Stimulated activated naive CD8-positive, alpha-beta T cell treated with anti-CD3 and anti-CD28 coated beads, Interleukin-15, Interleukin-2, amounts not matched to agents 100 ng/mL and 50 ng/mL, for 24 hours (primary cell): ENCODE measurements at regions not wholly inside any gene's neighbourhood (a gene's known extent, or its start where the extent isn't known, plus 50 kb on each side); places are given as distances from the start of the nearest gene placed in this dataset.
"Not testable (repeated sequence)": the region's sequence is repeated elsewhere in the genome, so short reads cannot be mapped to it uniquely, and the experiment has no call there.

ENCODE experiments used
- H3K27ac Mint-ChIP-seq: one replicate; pipeline ENCODE4 v1.8.0; 2021; ENCODE audit warnings: mild to moderate bottlenecking, mixed read lengths
- H3K27me3 Mint-ChIP-seq: one replicate; pipeline ENCODE4 v1.8.0; 2021; ENCODE audit warnings: mixed read lengths
- H3K36me3 Mint-ChIP-seq: one replicate; pipeline ENCODE4 v1.8.0; 2021; ENCODE audit warnings: low read depth, mixed read lengths
- H3K4me1 Mint-ChIP-seq: one replicate; pipeline ENCODE4 v1.8.0; 2021; ENCODE audit warnings: low read depth, mixed read lengths
- H3K4me3 Mint-ChIP-seq: one replicate; pipeline ENCODE4 v1.8.0; 2021; ENCODE audit warnings: mild to moderate bottlenecking, mixed read lengths
- H3K9me3 Mint-ChIP-seq: one replicate; pipeline ENCODE4 v1.8.0; 2021; ENCODE audit warnings: mixed read lengths

DNA sequence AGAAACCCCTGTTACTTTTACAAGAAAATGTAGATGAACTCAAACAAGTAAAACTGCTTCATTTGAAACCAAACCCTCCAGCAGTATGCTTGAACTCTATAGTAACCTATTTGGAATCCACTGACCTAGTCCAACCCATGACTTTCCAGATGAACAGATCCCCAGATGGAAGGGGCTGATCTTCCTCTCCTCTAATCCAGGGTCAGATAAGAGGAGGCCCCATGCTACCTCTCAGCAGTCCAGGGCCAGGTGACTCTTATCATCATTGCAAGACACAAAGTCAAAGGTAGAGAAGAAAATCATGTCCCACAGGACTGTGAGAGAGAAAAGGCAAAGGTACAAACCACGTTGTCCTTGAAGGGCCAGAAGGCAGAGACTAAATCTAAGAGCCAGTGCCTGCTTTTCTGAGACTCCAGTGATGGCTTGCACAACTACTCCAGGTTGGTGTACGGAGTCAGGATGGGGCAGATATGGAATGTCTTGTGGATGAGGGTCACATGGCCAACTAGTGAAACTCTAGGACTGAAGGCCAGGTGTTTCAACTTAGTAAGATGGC lies 81.4 kb upstream of the MYLIP start:
- Mint-ChIP-seq H3K4me3 (no peak overlapping the region), H3K27ac (no peak overlapping the region), H3K4me1 (no peaks in the 10 kb centered on the region), H3K36me3 (no peaks in the 10 kb centered on the region), H3K27me3 (peaks cover 6% of the 10 kb centered on the region), H3K9me3 (no peaks in the 10 kb centered on the region)

DNA sequence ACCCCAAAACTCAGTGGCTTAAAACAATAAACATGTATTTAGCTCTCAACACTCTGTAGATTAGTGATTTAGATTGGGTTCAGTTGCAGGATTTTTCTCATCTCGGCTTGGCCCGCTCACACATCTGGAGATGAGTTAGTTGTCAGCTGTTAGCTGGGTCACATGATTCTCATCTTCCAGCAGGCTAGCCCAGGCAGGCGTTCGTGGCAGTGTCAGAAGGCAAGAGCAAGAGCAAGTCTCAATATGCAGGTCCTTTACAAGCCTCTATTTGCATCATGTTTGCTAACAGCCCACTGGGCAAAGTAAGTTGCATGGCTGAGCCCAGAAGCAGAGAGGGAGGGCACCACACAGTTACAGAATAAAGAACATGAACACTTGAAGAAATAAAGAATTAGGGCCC lies 83.6 kb upstream of the MYLIP start:
- no peak overlapping the region for H3K4me3 Mint-ChIP-seq

DNA sequence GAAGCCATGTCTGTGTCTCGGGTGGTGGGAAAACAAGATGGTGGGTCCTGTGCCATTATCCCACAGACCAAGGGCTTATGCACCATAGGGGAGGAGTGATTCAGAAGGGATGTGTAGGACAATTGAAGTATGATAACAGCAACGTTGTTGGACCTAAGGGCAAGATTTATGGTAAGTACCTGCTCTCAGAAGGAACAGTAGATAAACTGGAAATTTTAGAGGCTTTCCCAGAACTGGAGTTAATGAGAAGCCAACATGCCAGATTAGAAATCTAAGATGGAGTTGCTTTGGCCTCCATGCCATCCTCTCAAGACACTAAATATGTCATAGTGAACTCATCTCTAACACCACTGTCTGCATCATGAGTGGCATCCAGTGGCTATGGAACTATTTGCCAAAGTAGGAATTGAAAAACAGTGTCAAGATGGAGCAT lies 84.7 kb upstream of the MYLIP start:
- H3K27me3 Mint-ChIP-seq: peaks cover 3% of the 10 kb centered on the region
- H3K4me1 Mint-ChIP-seq: peaks cover 2% of the 10 kb centered on the region
- no peak overlapping the region for H3K27ac Mint-ChIP-seq
- H3K9me3 Mint-ChIP-seq: no peaks in the 10 kb centered on the region
- no peaks in the 10 kb centered on the region for H3K36me3 Mint-ChIP-seq
- no peak overlapping the region for H3K4me3 Mint-ChIP-seq

More for the DNA sequence above, 83.6 kb upstream of the MYLIP start:
- Mint-ChIP-seq H3K4me1 (no peaks in the 10 kb centered on the region), H3K9me3 (no peaks in the 10 kb centered on the region), H3K36me3 (no peaks in the 10 kb centered on the region), H3K27ac (no peak overlapping the region), H3K27me3 (peaks cover 3% of the 10 kb centered on the region)

DNA sequence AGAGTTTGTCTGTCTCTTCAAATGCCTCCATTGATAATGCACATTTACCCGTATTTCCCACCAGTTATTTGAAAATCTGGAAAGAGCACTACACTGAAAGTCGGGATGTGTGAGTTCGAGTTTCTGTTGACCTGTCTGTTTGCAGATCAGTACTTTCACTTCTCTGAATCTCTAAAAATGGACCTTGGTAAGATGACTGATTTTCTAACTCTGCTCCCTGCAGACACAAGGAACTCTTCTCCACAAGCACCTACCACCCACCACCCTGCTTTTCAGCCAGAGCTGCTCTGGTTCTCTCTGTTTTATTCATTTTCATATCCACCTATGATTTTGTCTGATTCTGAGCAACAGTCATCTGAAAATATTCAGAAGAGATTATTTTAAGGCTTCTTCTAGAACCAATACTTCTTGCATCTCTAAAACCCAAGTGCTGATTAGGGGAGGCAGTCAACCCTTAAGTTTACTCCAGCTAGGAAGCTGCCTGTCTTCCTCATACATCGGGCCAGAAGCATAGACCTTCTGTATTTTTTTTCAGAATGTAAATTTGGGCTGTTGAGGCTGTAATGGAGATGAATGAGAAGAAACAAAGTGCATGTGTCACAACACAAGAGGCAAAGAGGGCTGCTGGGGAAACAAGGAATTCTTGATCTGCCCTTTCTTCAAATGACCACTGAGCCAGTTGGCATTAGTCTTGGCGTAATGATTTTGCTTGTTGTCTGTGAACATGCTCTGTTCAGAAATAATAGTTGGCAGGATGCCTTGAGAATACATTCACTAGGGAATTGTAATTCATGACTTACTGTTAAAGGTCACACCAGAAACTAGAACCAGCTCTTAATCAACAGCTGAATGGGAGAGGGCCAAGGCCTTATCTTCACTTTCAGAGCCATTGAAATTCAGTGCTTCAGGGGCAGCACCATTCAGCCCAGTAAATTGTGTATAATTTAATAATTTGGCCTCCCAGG lies 85.4 kb upstream of the MYLIP start:
- no peak overlapping the region for H3K4me3 Mint-ChIP-seq
- H3K27ac Mint-ChIP-seq: no peak overlapping the region
- H3K36me3 Mint-ChIP-seq: no peaks in the 10 kb centered on the region
- peaks cover 3% of the 10 kb centered on the region for H3K27me3 Mint-ChIP-seq
- H3K4me1 Mint-ChIP-seq: peaks cover 2% of the 10 kb centered on the region
- H3K9me3 Mint-ChIP-seq: no peaks in the 10 kb centered on the region

DNA sequence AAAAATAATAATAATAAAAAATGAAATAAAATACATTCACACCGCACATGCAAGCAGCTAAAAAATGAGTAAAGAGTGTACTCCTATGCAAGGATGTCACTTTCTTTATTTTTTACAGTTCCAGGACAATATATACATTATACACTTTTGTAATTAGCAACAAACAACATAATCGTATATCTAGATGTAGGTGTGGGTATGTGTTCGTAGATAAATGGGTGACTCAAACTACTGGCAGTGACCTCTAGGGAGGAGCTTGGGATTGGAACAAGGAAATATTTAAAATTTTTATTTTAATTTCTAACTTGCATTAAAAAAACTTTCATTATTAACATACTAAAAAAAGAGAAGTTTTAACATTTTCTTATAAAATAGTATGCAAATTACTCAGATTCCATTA lies 86.1 kb upstream of the MYLIP start:
- H3K4me3 Mint-ChIP-seq: no peak overlapping the region
- peaks cover 2% of the 10 kb centered on the region for H3K4me1 Mint-ChIP-seq
- no peak overlapping the region for H3K27ac Mint-ChIP-seq
- no peaks in the 10 kb centered on the region for H3K9me3 Mint-ChIP-seq
- H3K36me3 Mint-ChIP-seq: no peaks in the 10 kb centered on the region
- peaks cover 3% of the 10 kb centered on the region for H3K27me3 Mint-ChIP-seq

DNA sequence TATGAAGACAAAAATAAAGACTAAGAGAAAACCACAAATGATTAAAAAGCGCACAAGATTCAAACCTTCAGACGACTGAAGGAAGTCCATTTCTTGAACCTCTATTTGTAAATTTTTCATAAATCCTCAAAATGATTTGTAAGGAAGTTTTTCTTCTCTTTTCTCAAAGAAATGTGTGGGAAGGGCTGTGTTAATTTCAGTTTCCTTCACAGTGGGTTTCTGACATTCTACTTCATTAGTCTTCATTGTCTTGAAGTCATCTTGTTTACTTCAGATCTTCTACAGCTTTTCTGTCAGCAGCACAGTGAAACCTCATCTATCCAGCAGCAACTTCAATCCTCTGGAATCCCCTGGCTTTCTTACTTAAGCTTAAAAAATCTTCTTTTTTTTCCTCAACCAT lies 87.6 kb upstream of the MYLIP start:
- Mint-ChIP-seq H3K36me3 (no peaks in the 10 kb centered on the region), H3K4me3 (no peak overlapping the region), H3K4me1 (peaks cover 2% of the 10 kb centered on the region), H3K27ac (no peak overlapping the region), H3K9me3 (no peaks in the 10 kb centered on the region), H3K27me3 (peaks cover 3% of the 10 kb centered on the region)

DNA sequence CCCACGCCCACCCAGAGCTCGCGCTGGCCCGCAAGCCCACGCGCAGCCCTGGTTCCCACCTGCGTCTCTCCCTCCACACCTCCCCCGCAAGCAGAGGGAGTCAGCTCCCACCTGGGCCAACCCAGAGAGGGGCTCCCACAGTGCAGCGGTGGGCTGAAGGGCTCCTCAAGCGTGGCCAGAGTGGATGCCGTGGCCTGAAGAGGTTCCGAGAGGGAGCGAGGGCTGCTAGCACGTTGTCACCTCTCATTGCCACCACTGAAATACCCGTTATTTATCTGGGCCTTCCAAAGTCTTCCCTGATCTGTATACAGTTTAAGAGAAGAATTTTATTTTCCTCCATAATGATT lies 88.3 kb upstream of the MYLIP start:
- Mint-ChIP-seq H3K9me3 (no peaks in the 10 kb centered on the region), H3K4me1 (peaks cover 2% of the 10 kb centered on the region), H3K36me3 (no peaks in the 10 kb centered on the region), H3K27ac (no peak overlapping the region), H3K27me3 (peaks cover 3% of the 10 kb centered on the region), H3K4me3 (no peak overlapping the region)

DNA sequence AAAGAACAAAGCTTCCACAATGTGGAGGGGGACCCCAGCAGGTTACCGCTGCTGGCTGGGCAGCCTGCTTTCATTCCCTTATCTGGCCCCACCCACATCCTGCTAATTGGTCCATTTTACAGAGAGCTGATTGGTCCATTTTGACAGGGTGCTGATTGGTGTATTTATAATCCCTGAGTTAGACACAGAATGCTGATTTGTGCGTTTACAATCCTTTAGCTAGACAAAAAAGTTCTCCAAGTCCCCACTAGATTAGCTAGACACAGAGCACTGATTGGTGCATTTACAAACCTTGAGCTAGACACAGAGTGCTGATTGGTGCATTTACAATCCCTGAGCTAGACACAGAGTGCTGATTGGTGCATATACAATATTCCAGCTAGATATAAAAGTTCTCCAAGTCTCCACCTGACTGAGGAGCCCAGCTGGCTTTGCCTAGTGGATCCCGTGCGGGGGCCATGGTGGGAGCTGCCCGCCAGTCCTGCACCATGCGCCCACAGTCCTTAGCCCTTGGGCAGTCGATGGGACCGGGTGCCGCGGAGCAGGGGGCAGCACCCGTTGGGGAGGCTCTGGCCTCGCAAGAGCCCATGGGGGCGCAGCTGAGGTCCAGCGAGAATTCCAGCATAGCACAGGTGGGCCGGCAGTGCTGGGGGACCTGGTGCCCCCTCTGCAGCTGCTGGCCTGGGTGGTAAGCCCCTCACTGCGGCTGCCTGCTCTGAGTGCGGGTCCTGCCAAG lies 88.8 kb upstream of the MYLIP start:
- H3K9me3 Mint-ChIP-seq, H3K27ac Mint-ChIP-seq: not testable (repeated sequence)

DNA sequence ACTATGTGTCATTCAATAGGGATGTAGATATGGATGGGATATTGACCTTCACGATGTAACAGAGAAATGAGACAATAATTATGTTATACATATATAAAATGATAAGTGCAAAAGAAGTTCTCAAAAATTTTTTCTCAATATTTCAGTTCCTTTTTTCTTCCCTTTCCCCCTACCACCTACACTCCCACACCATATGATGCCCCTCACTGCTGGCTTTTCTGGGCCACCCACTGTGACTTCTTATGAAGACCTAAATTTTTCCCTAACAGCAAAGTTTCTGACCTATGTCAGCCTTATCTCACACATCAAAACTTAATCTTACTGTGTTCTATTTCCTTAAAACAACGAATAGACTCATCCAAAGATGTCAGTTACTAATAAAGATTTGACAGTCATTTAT lies 89.9 kb upstream of the MYLIP start:
- Mint-ChIP-seq H3K27me3 (peaks cover 3% of the 10 kb centered on the region), H3K4me1 (peaks cover 2% of the 10 kb centered on the region), H3K27ac (no peak overlapping the region), H3K36me3 (no peaks in the 10 kb centered on the region), H3K4me3 (no peak overlapping the region), H3K9me3 (no peaks in the 10 kb centered on the region)

More for the DNA sequence above, 88.8 kb upstream of the MYLIP start:
- H3K36me3 Mint-ChIP-seq, H3K4me3 Mint-ChIP-seq, H3K27me3 Mint-ChIP-seq, H3K4me1 Mint-ChIP-seq: not testable (repeated sequence)

DNA sequence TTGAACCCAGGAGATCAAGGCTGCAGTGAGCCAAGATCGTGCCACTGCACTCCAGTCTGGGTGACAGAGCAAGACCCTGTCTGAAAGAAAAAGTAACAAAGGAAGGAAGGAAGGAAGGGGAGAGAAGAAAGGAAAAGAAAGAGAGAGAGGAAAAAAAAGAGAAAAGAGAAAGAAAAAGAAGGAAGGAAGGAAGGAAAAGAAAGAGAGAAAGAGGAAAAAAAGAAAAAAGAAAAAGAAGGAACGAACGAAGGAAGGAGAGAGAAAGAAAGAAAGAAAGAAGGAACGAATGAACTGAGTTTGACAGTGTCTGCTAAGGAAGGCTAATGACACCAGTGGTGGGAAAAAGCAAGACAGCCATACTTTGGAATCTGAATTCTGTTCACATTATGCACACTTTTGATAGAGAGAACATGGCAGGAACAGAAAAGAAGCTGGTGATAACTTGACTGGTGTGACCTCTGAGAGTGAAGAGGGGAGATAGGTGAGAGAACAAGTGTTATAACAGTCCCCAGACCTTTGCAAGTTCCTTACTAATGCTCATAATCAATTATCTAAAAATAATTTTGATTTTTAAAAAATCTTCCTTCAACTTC lies 93.3 kb upstream of the MYLIP start:
- Mint-ChIP-seq H3K4me1 (peaks cover 2% of the 10 kb centered on the region), H3K27ac (no peak overlapping the region), H3K4me3 (no peak overlapping the region), H3K27me3 (no peaks in the 10 kb centered on the region), H3K36me3 (no peaks in the 10 kb centered on the region), H3K9me3 (no peaks in the 10 kb centered on the region)

DNA sequence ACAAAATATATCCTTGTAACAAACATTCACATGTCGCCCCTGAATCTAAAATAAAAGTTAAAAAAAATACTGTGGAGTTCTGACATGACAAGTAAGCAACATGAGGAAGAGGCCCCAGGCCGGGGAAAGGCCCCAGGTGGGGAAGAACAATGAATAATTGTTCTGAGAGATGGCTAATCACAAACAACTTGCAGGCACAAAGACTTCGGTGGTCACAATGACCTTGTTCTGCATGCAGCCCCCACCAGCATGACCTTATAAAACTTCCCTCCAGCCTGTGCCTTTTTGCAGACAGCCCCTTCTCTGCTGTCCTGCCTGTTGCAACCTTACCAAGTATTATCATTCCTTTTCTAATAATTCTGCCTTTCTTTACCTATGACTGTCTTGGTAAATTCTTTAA lies 95.7 kb upstream of the MYLIP start:
- no peaks in the 10 kb centered on the region for H3K4me1 Mint-ChIP-seq
- H3K27me3 Mint-ChIP-seq: no peaks in the 10 kb centered on the region
- H3K9me3 Mint-ChIP-seq: no peaks in the 10 kb centered on the region
- H3K27ac Mint-ChIP-seq: no peak overlapping the region
- H3K4me3 Mint-ChIP-seq: no peak overlapping the region
- H3K36me3 Mint-ChIP-seq: no peaks in the 10 kb centered on the region

DNA sequence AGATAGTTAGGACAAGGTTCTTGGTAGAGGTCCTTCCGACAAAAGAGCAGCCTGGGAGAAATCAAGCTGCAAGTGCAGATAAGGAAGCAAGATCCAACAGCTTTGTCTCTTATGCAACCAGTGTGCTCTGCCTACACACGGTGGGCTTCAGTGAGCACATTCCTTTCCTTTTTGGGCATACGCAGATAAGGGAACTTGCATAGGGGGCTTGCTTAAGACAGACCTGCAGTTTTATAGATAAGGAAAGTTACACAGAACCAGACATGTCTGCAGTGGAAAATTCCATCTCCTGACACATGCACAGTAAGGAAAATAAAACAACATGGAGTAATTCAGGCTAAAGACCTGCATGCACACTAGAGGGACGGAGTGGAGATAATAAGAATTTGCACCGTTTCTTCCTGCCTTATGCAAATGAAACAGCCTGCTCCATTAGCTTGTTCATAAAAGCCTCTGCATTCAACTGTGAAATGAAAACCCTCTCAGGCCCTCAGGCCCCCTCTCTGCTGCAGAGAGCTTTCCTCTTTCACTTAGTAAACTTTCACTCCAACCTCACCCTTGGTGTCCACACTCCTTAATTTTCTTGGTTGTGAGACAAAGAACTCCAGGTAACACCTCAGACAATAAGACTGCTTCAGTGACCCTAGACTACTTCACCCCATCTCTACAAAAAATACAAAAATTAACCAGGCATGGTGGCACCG lies 97.5 kb upstream of the MYLIP start:
- no peak overlapping the region for H3K4me3 Mint-ChIP-seq
- no peak overlapping the region for H3K27ac Mint-ChIP-seq
- H3K27me3 Mint-ChIP-seq: no peaks in the 10 kb centered on the region
- H3K4me1 Mint-ChIP-seq: no peaks in the 10 kb centered on the region
- no peaks in the 10 kb centered on the region for H3K36me3 Mint-ChIP-seq
- H3K9me3 Mint-ChIP-seq: no peaks in the 10 kb centered on the region

DNA sequence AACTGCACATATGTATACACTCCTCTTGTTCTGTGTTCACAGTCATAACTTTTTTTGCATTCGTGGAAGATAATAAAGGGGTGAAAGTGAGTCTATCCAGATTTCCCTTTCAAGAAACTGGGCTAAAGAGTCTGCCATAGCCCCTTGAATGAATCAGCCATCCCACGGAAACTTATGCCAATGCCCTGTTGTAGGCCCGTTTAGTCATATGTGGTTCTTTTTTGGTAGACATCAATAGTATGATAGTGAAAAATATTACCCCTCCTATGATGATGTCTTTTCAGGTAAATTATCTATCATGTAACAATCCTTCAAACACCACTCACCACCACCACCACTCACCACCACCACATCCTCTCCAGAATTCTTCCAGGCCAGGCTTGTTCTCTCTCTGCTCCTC lies 99.9 kb upstream of the MYLIP start:
- Mint-ChIP-seq H3K36me3 (no peaks in the 10 kb centered on the region), H3K4me1 (no peaks in the 10 kb centered on the region), H3K27me3 (peaks cover under 1% of the 10 kb centered on the region), H3K27ac (no peak overlapping the region), H3K9me3 (no peaks in the 10 kb centered on the region), H3K4me3 (no peak overlapping the region)

DNA sequence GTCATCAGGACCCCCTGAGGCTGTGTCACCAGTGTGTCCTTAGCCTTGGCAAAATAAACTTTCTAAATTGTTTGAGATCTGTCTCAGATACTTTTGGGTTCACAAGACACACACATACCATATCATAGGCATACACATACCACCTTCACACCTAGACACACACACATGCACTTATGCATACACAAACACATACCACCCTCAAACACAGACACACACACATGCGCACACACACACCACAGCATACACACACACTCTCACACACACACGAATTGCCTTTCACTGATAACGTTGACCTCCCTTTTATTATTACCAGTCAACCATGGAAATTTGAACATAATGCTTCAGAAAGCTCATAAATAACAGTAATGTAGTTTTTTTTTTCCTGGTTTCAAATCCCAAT lies 108.6 kb upstream of the MYLIP start:
- Mint-ChIP-seq H3K4me1 (no peaks in the 10 kb centered on the region), H3K4me3 (no peak overlapping the region), H3K27me3 (peaks cover 5% of the 10 kb centered on the region), H3K9me3 (no peaks in the 10 kb centered on the region), H3K36me3 (no peaks in the 10 kb centered on the region), H3K27ac (no peak overlapping the region)
